A673 (cell line): ENCODE measurements at regions not wholly inside any gene's neighbourhood (a gene's known extent, or its start where the extent isn't known, plus 50 kb on each side); places are given as distances from the start of the nearest gene placed in this dataset.

Source experiments
- CTCF ChIP-seq: fragments of 300-800, 200-600 bp; sonication (generic); conservative IDR thresholded peaks from 2 replicates; pipeline ENCODE4 v1.5.1; 2017; ENCODE audit warnings: low read depth, mild to moderate bottlenecking, antibody characterized with exemption, low read length, moderate library complexity, mixed read lengths
- EZH2 ChIP-seq: fragments of 200-600 bp; sonication (generic); IDR thresholded peaks from 2 replicates; pipeline ENCODE4 v1.6.1; 2017; ENCODE audit warnings: borderline replicate concordance, low read depth, mild to moderate bottlenecking, mixed read lengths, antibody characterized with exemption, low read length; ENCODE audit not compliant: poor library complexity, severe bottlenecking

- no peak for TF ChIP-seq CTCF
- TF ChIP-seq EZH2 = no peak
These were observed 77.8 kb upstream of the ZNF717 start for GRCh38 chr3:75863130-75863529.
